ENCODE measurements at regions not wholly inside any gene's neighbourhood (a gene's known extent, or its start where the extent isn't known, plus 50 kb on each side); places are given as distances from the start of the nearest gene placed in this dataset.

DNA sequence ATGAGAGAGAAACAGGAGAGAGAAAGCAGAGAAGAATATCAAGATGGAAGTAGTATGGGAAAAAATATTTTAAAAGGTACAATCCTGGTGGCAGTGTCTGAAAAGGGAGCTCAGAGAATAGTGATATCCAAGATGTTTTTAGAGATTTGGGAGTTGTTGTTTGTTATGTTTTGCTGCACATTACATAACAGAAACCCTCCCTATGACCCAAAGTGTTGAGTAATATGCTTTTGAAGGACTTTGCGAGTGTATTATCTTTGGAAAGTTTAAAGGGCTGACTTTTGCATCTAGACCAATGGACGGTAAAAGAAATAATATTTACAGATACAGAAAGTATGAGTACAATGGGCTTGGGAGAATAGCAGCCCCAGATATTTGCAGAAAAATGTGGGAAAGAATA lies 759.7 kb downstream of the NTRK3 start:
- TF ChIP-seq, protein P1, sequence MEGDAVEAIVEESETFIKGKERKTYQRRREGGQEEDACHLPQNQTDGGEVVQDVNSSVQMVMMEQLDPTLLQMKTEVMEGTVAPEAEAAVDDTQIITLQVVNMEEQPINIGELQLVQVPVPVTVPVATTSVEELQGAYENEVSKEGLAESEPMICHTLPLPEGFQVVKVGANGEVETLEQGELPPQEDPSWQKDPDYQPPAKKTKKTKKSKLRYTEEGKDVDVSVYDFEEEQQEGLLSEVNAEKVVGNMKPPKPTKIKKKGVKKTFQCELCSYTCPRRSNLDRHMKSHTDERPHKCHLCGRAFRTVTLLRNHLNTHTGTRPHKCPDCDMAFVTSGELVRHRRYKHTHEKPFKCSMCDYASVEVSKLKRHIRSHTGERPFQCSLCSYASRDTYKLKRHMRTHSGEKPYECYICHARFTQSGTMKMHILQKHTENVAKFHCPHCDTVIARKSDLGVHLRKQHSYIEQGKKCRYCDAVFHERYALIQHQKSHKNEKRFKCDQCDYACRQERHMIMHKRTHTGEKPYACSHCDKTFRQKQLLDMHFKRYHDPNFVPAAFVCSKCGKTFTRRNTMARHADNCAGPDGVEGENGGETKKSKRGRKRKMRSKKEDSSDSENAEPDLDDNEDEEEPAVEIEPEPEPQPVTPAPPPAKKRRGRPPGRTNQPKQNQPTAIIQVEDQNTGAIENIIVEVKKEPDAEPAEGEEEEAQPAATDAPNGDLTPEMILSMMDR (conservative IDR thresholded peaks at IDR 0.05; ENCODE audit: low read depth, low read length) = no peak
- no peak overlapping the region for H3K4me3 ChIP-seq (ENCODE audit: low read depth, low read length)
- DNase-seq (ENCODE audit: low read depth) = no peak

DNA sequence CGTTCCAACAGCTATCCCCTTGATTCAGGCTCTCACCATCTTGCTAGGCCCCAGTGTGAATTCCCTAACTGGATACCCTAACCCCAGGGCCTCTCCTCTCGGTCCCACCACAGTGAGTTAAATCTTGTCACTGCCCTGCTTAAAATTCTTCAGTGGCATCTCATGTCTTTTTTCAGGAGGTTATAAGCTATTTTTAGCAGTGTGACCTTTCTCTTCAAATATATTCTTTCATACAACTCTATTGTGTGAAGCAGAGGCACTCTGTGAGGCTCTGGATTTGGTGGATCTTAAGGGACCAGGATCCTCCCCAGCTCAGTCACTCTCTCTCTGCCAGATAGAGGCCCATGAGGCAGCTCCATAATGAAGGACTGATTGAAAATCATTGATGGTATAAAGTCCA lies 760.4 kb downstream of the NTRK3 start:
- no peak for DNase-seq (ENCODE audit: low read depth)
- H3K4me3 ChIP-seq (ENCODE audit: low read depth, low read length) = no peak overlapping the region
- TF ChIP-seq, protein P1 (conservative IDR thresholded peaks at IDR 0.05; ENCODE audit: low read depth, low read length) = no peak

DNA sequence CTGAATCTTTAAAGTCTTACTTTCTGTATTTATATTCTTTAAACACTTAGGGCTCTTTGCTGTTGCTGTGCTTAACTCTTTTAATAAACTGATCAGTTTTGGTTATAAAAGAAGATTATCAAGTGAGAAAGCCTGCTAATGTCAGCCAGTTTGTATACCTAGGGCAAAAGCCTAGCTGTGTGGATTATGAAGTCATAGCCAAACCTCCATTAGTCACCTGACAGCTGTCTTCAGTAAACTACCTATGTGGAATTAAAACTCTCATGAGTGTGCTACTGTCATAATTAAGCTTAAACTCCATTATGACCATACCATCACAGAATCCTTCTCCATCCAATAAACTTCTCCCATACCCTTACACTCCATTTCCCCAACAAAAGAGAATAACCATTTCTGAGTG lies 762.7 kb downstream of the NTRK3 start:
- no peak overlapping the region for H3K4me3 ChIP-seq (ENCODE audit: low read depth, low read length)
- TF ChIP-seq, protein P1 (conservative IDR thresholded peaks at IDR 0.05; ENCODE audit: low read depth, low read length) = no peak
- DNase-seq (ENCODE audit: low read depth) = no peak

DNA sequence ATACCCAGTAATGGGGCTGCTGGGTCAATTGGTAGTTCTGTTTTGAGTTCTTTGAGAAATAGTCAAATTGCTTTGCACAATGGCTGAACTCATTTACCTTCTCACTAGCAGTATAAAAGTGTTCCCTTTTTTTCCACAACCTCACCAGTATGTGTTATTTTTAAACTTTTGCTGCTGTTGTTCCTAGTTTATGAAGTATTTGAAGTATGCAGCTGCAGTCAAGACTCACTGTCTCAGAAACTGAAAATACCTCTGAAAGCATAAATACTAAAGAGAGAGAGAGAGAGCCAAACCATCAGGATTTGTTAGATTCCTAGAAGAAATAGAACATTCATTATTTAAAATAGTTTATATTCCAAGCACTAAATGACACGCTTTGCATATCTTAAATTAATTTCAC lies 764.2 kb downstream of the NTRK3 start:
- no peak for DNase-seq (ENCODE audit: low read depth)
- TF ChIP-seq, protein P1 (conservative IDR thresholded peaks at IDR 0.05; ENCODE audit: low read depth, low read length) = no peak
- H3K4me3 ChIP-seq (ENCODE audit: low read depth, low read length) = no peak overlapping the region

DNA sequence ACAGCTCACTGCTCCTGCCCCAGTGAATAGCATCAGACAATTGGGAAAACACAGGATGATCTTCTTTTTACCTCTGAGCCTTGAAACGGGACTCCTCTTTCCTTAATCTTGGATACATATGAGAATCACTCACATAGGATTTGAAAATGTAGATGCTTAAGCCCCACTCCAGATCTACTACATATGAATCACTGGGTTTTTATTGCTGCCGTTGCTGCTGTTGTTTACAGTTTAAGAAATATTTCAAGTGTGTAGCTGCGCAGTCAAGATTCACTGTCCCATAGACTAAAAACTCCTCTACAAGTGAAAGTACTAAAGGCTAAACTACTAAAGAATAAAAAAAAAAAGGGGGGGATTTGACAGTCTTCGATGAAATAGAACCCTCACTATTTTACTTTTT lies 765.9 kb downstream of the NTRK3 start:
- no peak overlapping the region for H3K4me3 ChIP-seq (ENCODE audit: low read depth, low read length)
- TF ChIP-seq, protein P1 (conservative IDR thresholded peaks at IDR 0.05; ENCODE audit: low read depth, low read length) = no peak
- no peak for DNase-seq (ENCODE audit: low read depth)

DNA sequence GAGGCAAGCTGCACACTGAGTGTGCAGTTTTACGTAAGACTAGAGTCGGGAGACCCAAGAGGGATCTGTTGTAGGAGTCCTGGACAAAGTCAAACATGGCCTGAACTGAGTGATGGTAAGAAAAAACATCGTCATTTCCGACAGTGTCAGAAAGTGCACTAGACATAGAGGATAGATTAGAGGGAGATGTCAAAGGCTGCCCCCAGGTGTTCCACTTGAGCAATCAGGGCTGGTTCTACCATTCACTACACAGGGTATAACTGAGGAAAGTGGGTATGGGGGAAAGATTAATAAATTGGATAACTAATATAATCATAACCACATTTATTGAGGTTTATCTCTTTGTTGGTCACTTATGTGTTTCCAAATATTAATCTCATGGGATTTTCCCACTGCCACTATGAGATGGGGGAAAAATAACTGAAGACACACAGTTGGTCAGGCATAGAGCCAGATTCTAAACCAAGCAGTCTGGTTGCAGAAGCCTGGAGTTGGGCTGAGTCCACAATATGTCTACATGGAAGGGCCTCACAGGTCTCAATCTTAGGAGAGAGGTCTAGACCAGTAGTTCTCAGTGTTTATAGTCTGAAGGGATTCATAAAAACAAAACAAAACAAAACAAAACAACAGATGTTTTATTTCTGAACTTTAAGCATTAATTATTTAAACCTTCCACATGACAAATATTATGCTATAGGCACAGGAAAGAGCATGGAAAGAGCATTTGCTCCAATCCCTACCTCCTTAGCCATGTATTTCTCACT lies 766.5 kb downstream of the NTRK3 start:
- TF ChIP-seq, protein P1 (conservative IDR thresholded peaks at IDR 0.05; ENCODE audit: low read depth, low read length) = no peak
- no peak for DNase-seq (ENCODE audit: low read depth)
- H3K4me3 ChIP-seq (ENCODE audit: low read depth, low read length) = no peak overlapping the region

DNA sequence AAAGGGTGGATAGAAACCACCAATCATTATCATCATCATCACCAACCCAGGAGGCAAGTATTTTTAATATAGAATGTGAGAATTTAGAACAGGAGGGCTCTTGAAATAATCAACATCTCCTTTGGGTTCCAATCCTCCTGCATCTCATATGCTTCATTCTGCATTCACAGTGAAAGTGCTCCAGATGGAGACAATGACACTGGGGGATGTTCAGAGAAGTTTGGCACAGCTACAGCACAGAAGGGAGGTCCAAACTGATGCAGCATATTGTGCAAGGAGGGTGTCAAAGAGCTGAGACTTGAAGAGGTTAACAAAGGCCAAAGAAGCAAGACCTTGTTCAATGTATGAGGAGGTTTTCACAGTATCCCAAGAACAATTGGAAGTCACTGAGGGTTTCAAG lies 767.1 kb downstream of the NTRK3 start:
- no peak overlapping the region for H3K4me3 ChIP-seq (ENCODE audit: low read depth, low read length)
- no peak for DNase-seq (ENCODE audit: low read depth)
- TF ChIP-seq, protein P1 (conservative IDR thresholded peaks at IDR 0.05; ENCODE audit: low read depth, low read length) = no peak
